Stimulated activated CD8-positive, alpha-beta memory T cell treated with anti-CD3 and anti-CD28 coated beads, Interleukin-7, amount 100 ng/mL, for 48 hours (primary cell): ENCODE measurements at regions not wholly inside any gene's neighbourhood (a gene's known extent, or its start where the extent isn't known, plus 50 kb on each side); places are given as distances from the start of the nearest gene placed in this dataset.

Experiments used
- DNase-seq, 2 donors: peaks; one replicate each; pipeline ENCODE4 v3.0.0-alpha.2; 2020; ENCODE audit warnings: low read depth in 1 of 2; ENCODE audit errors: extremely low read depth in 1 of 2

- no peak for DNase-seq
Observed at GRCh38 chr5:20680718-20681302, 692.8 kb upstream of the CDH18 start.

GRCh38 chr5:20678814-20679298 lies 690.9 kb upstream of the CDH18 start:
- DNase-seq = no peak

- no peak for DNase-seq
Observed at GRCh38 chr5:20678386-20678785, 690.4 kb upstream of the CDH18 start.

- DNase-seq = no peak
Observed at GRCh38 chr5:20660588-20660987, 672.6 kb upstream of the CDH18 start.

- no peak for DNase-seq
Observed at GRCh38 chr5:20656262-20656661, 668.3 kb upstream of the CDH18 start.

- no peak for DNase-seq
Observed at GRCh38 chr5:20655211-20655610, 667.2 kb upstream of the CDH18 start.

- no peak for DNase-seq
Observed at GRCh38 chr5:20654746-20655145, 666.7 kb upstream of the CDH18 start.

GRCh38 chr5:20654033-20654432 lies 666.0 kb upstream of the CDH18 start:
- no peak for DNase-seq

- DNase-seq = no peak
Observed at GRCh38 chr5:20649966-20650365, 662.0 kb upstream of the CDH18 start.

- DNase-seq = no peak
Observed at GRCh38 chr5:20648981-20649380, 661.0 kb upstream of the CDH18 start.

GRCh38 chr5:20636686-20637085 lies 648.7 kb upstream of the CDH18 start:
- DNase-seq = no peak

- no peak for DNase-seq
Observed at GRCh38 chr5:20619591-20619990, 631.6 kb upstream of the CDH18 start.

GRCh38 chr5:20618340-20618739 lies 630.3 kb upstream of the CDH18 start:
- no peak for DNase-seq

- DNase-seq = no peak
Observed at GRCh38 chr5:20617841-20618240, 629.8 kb upstream of the CDH18 start.

- no peak for DNase-seq
Observed at GRCh38 chr5:20615888-20616563, 628.0 kb upstream of the CDH18 start.

- no peak for DNase-seq
Observed at GRCh38 chr5:20611620-20612019, 623.6 kb upstream of the CDH18 start.

- no peak for DNase-seq
Observed at GRCh38 chr5:20610681-20611080, 622.7 kb upstream of the CDH18 start.

- DNase-seq = no peak
Observed at GRCh38 chr5:20609126-20609525, 621.1 kb upstream of the CDH18 start.

- no peak for DNase-seq
Observed at GRCh38 chr5:20608567-20608966, 620.6 kb upstream of the CDH18 start.

- DNase-seq = no peak
Observed at GRCh38 chr5:20605732-20606525, 617.9 kb upstream of the CDH18 start.

- DNase-seq = no peak
Observed at GRCh38 chr5:20604992-20605391, 617.0 kb upstream of the CDH18 start.

GRCh38 chr5:20601678-20602100 lies 613.7 kb upstream of the CDH18 start:
- no peak for DNase-seq
